ENCODE measurements at regions not wholly inside any gene's neighbourhood (a gene's known extent, or its start where the extent isn't known, plus 50 kb on each side); places are given as distances from the start of the nearest gene placed in this dataset.

DNA sequence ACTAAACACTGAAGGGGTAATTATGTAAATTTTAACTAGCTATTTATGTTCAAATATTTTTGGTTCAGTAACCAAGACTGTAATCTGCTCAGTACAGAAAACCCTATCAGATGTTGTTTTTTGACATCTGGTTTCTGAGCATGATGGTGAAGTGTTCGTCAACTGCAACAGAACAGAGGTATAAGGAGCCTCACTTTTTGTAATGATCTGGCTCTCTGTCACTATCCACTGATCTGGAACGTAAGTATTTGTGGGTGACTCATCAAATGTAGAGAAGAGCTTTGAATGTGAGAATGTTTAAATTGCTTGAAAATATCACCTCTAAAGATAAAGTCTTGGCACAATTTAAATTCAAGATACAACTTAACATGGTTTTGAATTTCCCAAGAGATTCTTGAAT lies 213.6 kb upstream of the FAM98A start:
- no peak for TF ChIP-seq EP300 (IDR thresholded peaks at IDR 0.05)
- TF ChIP-seq, protein P1, sequence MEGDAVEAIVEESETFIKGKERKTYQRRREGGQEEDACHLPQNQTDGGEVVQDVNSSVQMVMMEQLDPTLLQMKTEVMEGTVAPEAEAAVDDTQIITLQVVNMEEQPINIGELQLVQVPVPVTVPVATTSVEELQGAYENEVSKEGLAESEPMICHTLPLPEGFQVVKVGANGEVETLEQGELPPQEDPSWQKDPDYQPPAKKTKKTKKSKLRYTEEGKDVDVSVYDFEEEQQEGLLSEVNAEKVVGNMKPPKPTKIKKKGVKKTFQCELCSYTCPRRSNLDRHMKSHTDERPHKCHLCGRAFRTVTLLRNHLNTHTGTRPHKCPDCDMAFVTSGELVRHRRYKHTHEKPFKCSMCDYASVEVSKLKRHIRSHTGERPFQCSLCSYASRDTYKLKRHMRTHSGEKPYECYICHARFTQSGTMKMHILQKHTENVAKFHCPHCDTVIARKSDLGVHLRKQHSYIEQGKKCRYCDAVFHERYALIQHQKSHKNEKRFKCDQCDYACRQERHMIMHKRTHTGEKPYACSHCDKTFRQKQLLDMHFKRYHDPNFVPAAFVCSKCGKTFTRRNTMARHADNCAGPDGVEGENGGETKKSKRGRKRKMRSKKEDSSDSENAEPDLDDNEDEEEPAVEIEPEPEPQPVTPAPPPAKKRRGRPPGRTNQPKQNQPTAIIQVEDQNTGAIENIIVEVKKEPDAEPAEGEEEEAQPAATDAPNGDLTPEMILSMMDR (IDR thresholded peaks at IDR 0.05): no peak
- no peak for TF ChIP-seq POLR2A (IDR thresholded peaks at IDR 0.05)
- Histone ChIP-seq H3K27me3 (no peaks in the 10 kb centered on the region), H3K36me3 (no peaks in the 10 kb centered on the region), H3K27ac (no peak overlapping the region), H3K9me3 (no peaks in the 10 kb centered on the region), H3K4me1 (no peaks in the 10 kb centered on the region), H3K4me3 (no peak overlapping the region)
- DNase-seq (ENCODE audit: low spot score in 2 of 2): no peak
- WGBS, 2 donors: 77 to 83% methylated on average over 2 of the region's 2 CpGs

DNA sequence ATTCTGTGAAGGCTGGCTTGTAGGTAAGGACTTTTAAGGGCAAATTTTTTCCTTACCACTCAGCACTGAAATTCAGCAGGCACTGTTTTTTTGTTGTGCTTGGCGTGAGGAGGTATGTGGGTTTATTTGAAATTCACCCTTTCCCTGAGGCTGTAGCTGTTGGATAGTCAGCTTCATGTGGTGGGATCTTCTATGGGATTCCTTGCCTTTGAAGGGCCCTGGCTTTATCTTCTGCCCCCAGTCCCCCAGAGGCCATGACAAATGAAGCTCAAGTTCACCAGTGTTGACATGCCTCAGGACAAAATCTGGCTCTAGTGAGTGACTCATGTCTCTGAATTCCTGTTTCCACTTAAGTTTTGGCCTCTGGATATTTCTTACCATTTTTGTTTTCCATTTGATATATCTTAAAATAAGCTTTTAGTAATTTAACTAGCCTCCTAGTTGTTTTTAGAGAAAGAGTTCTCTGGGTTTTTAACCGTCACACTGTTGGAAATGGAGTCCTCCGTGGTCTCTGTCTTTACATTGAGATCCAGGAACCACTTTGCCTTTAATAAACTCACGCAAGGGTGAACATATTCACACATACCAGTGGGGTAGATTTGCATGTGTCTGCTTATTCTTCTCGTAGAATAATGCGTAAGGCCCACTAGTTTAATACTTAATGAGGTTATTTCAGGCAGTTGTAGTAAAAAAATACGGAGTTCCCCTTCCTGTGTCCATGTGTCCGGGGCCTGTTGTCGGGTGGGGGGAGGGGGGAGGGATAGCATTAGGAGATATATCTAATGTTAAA lies 211.1 kb upstream of the FAM98A start:
- H3K4me1 ChIP-seq: no peaks in the 10 kb centered on the region
- DNase-seq (ENCODE audit: low spot score in 2 of 2): no peak
- no peaks in the 10 kb centered on the region for H3K9me3 ChIP-seq
- TF ChIP-seq, protein P1 (IDR thresholded peaks at IDR 0.05): no peak
- TF ChIP-seq POLR2A (IDR thresholded peaks at IDR 0.05) (no peak), EP300 (IDR thresholded peaks at IDR 0.05) (no peak)
- H3K36me3 ChIP-seq: no peaks in the 10 kb centered on the region
- H3K27me3 ChIP-seq: no peaks in the 10 kb centered on the region
- H3K4me3 ChIP-seq: no peak overlapping the region
- WGBS, 2 donors: 76 to 87% methylated on average over 9 of the region's 9 CpGs
- no peak overlapping the region for H3K27ac ChIP-seq

DNA sequence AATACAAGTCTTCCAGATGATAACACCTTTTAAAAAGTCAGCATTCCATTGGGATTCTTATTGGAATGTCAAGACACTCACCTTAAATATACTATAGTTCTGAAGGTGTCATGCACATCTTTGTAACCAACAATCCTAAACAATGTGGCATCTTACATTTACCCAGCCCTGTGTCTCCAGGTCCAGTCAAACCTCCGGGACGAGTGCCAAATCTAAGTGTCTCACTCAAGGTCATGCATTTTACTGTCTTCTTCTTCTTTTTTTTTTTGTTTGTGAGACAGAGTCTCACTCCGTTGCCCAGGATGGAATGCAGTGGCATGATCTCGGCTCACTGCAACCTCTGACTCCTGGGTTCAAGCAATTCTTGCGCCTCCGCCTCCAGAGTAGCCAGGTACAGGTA lies 206.9 kb upstream of the FAM98A start:
- no peaks in the 10 kb centered on the region for H3K9me3 ChIP-seq
- no peaks in the 10 kb centered on the region for H3K4me1 ChIP-seq
- DNase-seq (ENCODE audit: low spot score in 2 of 2): no peak
- 75 to 92% methylated on average over 6 of the region's 6 CpGs for WGBS, 2 donors
- no peaks in the 10 kb centered on the region for H3K27me3 ChIP-seq
- TF ChIP-seq, protein P1 (IDR thresholded peaks at IDR 0.05): no peak
- no peak for TF ChIP-seq POLR2A (IDR thresholded peaks at IDR 0.05)
- no peak for TF ChIP-seq EP300 (IDR thresholded peaks at IDR 0.05)
- H3K27ac ChIP-seq: no peak overlapping the region
- no peaks in the 10 kb centered on the region for H3K36me3 ChIP-seq
- no peak overlapping the region for H3K4me3 ChIP-seq

DNA sequence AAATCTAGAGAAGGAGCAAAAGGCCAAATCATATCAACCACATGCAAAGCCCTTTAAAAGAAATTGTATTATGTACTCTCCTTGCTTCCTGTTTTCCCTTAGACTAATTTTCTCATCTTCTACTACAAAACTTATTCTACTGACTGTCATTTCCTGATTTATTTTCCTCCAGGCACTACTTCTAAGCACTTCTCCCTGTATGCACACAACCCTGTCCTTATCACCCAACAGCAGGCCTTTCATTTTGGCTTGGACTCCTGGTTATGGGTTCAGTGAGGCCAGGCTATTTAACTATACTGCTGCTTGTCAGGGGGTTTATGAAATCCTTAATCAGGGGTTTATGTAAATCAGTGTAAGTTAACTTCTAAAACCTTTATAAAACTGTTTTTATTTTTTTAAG lies 205.1 kb upstream of the FAM98A start:
- TF ChIP-seq POLR2A (IDR thresholded peaks at IDR 0.05) (no peak), EP300 (IDR thresholded peaks at IDR 0.05) (no peak)
- TF ChIP-seq, protein P1 (IDR thresholded peaks at IDR 0.05): no peak
- no peaks in the 10 kb centered on the region for H3K4me1 ChIP-seq

DNA sequence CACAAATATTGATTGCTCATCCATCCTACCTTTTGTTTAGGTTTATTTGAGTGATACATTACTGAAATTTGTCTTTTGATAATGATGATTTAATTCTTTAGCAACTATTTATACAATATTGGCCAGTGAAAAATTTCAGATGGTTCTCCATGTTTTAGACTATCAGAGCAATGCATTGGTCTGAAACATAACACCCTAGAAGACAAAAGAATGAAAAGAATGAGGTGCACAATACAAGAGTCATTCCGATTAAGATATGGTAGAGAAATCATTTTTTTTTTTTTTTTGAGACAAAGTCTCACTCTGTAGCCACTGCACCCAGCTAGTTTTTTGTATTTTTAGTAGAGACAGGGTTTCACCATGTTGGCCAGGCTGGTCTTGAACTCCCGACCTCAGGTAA lies 197.4 kb upstream of the FAM98A start:
- 83 to 85% methylated on average over 2 of the region's 2 CpGs for WGBS, 2 donors
- peaks cover 0 to 5% (median 0%) of the 10 kb centered on the region in 4 donors for H3K9me3 ChIP-seq
- no peaks in the 10 kb centered on the region for H3K4me1 ChIP-seq
- no peak overlapping the region for H3K4me3 ChIP-seq
- no peaks in the 10 kb centered on the region for H3K27me3 ChIP-seq
- no peak overlapping the region for H3K27ac ChIP-seq
- no peak for DNase-seq (ENCODE audit: low spot score in 2 of 2)
- no peaks in the 10 kb centered on the region for H3K36me3 ChIP-seq
- TF ChIP-seq, protein P1 (IDR thresholded peaks at IDR 0.05): no peak
- TF ChIP-seq POLR2A (IDR thresholded peaks at IDR 0.05): no peak
- no peak for TF ChIP-seq EP300 (IDR thresholded peaks at IDR 0.05)

More for the DNA sequence above, 205.1 kb upstream of the FAM98A start:
- Histone ChIP-seq H3K4me3 (no peak overlapping the region), H3K27me3 (no peaks in the 10 kb centered on the region), H3K9me3 (no peaks in the 10 kb centered on the region), H3K36me3 (no peaks in the 10 kb centered on the region), H3K27ac (no peak overlapping the region)
- DNase-seq (ENCODE audit: low spot score in 2 of 2): no peak

All from tibial nerve (tissue), 4 donors.